A549 (cell line): ENCODE measurements at regions not wholly inside any gene's neighbourhood (a gene's known extent, or its start where the extent isn't known, plus 50 kb on each side); places are given as distances from the start of the nearest gene placed in this dataset.

ENCODE experiments used
- CEBPB ChIP-seq, 2 experiments: fragments of >200 bp in 1 of 2; sonication (Bioruptor Twin) in 1 of 2; formaldehyde crosslinking in 1 of 2; IDR thresholded peaks; 2 replicates each; pipeline ENCODE4 v1.6.1; 2012 to 2016
- CHD4 ChIP-seq: fragments of 200-600 bp; sonication (generic); IDR thresholded peaks from 2 replicates; pipeline ENCODE4 v1.6.1; 2016; ENCODE audit warnings: antibody characterized with exemption, mild to moderate bottlenecking, borderline replicate concordance
- HOXA7 ChIP-seq: fragments of 250-450 bp; sonication (Bioruptor Pico); IDR thresholded peaks from 2 replicates; pipeline ENCODE4 v1.5.0; 2020; ENCODE audit warnings: mild to moderate bottlenecking, moderate library complexity
- MAZ ChIP-seq: fragments of 150-350 bp; IDR thresholded peaks from 2 replicates; pipeline ENCODE4 v1.6.1; 2014; ENCODE audit warnings: antibody characterized with exemption, low read depth, low read length, borderline replicate concordance
- POLR2A ChIP-seq: IDR thresholded peaks from 2 replicates; pipeline ENCODE4 v1.6.1; 2012; ENCODE audit warnings: mild to moderate bottlenecking, low read length
- RFX5 ChIP-seq: fragments of 450-650 bp; IDR thresholded peaks from 2 replicates; pipeline ENCODE4 v1.7.1; 2014; ENCODE audit warnings: antibody characterized with exemption, mild to moderate bottlenecking, moderate library complexity
- SREBF2 ChIP-seq: fragments of 450-650 bp; IDR thresholded peaks from 2 replicates; pipeline ENCODE4 v1.6.1; 2014; ENCODE audit warnings: mild to moderate bottlenecking, moderate library complexity
- ZC3H11A ChIP-seq: fragments of 450-650 bp; IDR thresholded peaks from 2 replicates; pipeline ENCODE4 v1.6.1; 2014; ENCODE audit warnings: antibody characterized with exemption, mild to moderate bottlenecking
- ZSCAN20 ChIP-seq: fragments of 250-450 bp; sonication (Bioruptor Pico); IDR thresholded peaks from 2 replicates; pipeline ENCODE4 v1.8.0; 2022; ENCODE audit warnings: mild to moderate bottlenecking, moderate library complexity
- TF ChIP-seq, protein P1 (sequence below): fragments of >200 bp; sonication (Bioruptor Twin); formaldehyde crosslinking; IDR thresholded peaks from 3 replicates; pipeline ENCODE4 v1.5.1; 2016

GRCh38 chr7:133196856-133197612 is 55.8 kb upstream of the EXOC4 start:
- TF ChIP-seq, protein P1, sequence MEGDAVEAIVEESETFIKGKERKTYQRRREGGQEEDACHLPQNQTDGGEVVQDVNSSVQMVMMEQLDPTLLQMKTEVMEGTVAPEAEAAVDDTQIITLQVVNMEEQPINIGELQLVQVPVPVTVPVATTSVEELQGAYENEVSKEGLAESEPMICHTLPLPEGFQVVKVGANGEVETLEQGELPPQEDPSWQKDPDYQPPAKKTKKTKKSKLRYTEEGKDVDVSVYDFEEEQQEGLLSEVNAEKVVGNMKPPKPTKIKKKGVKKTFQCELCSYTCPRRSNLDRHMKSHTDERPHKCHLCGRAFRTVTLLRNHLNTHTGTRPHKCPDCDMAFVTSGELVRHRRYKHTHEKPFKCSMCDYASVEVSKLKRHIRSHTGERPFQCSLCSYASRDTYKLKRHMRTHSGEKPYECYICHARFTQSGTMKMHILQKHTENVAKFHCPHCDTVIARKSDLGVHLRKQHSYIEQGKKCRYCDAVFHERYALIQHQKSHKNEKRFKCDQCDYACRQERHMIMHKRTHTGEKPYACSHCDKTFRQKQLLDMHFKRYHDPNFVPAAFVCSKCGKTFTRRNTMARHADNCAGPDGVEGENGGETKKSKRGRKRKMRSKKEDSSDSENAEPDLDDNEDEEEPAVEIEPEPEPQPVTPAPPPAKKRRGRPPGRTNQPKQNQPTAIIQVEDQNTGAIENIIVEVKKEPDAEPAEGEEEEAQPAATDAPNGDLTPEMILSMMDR = no peak
- TF ChIP-seq CHD4 = no peak
- TF ChIP-seq ZC3H11A = no peak
- TF ChIP-seq MAZ = no peak
- no peak for TF ChIP-seq HOXA7
- no peak for TF ChIP-seq CEBPB (IDR thresholded peaks at IDR 0.05)
- TF ChIP-seq POLR2A = no peak
- TF ChIP-seq ZSCAN20 (CRISPR knock-in tag) = no peak
- TF ChIP-seq SREBF2 = no peak
- TF ChIP-seq RFX5 = no peak
